Activated CD4-positive, alpha-beta T cell treated with anti-CD3 and anti-CD28 coated beads, Interleukin-2, amount 50 U/mL, for 48 hours (primary cell): ENCODE measurements at regions not wholly inside any gene's neighbourhood (a gene's known extent, or its start where the extent isn't known, plus 50 kb on each side); places are given as distances from the start of the nearest gene placed in this dataset.
"Not testable (repeated sequence)": the region's sequence is repeated elsewhere in the genome, so short reads cannot be mapped to it uniquely, and the experiment has no call there.

Source experiments
- DNase-seq, 2 experiments: peaks; one replicate each; pipeline ENCODE4 v3.0.0-alpha.2; 2020

GRCh38 chr4:57993944-57994343 lies 883.8 kb upstream of the IGFBP7 start:
- DNase-seq = no peak

DNA sequence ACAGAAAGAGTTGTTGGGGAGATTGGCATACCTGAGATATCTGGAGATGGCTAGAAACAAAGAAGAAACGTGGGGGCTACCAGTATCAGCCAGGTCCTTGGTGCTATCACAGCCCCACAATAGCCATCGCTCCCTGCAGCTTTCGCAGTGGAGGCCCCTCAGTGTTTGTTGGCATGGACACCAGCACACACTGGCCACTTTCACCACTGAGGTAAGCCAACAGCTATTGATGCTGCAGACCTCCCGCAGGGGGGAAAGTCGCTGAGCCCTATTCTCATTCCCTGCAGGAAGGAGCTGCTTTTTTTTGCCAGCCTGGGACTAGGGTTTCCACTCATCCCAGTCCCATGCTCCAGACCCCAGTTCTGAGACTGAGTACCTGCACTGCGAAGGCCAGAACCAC lies 879.2 kb upstream of the IGFBP7 start:
- no peak for DNase-seq

- DNase-seq = no peak
These were observed 875.0 kb upstream of the IGFBP7 start for GRCh38 chr4:57985161-57985560.

GRCh38 chr4:57981123-57981522 lies 870.9 kb upstream of the IGFBP7 start:
- DNase-seq = no peak

- DNase-seq = no peak
These were observed 864.6 kb upstream of the IGFBP7 start for GRCh38 chr4:57974821-57975220.

- no peak for DNase-seq
These were observed 863.6 kb upstream of the IGFBP7 start for GRCh38 chr4:57973819-57974218.

GRCh38 chr4:57971261-57971660 lies 861.1 kb upstream of the IGFBP7 start:
- DNase-seq = no peak

DNA sequence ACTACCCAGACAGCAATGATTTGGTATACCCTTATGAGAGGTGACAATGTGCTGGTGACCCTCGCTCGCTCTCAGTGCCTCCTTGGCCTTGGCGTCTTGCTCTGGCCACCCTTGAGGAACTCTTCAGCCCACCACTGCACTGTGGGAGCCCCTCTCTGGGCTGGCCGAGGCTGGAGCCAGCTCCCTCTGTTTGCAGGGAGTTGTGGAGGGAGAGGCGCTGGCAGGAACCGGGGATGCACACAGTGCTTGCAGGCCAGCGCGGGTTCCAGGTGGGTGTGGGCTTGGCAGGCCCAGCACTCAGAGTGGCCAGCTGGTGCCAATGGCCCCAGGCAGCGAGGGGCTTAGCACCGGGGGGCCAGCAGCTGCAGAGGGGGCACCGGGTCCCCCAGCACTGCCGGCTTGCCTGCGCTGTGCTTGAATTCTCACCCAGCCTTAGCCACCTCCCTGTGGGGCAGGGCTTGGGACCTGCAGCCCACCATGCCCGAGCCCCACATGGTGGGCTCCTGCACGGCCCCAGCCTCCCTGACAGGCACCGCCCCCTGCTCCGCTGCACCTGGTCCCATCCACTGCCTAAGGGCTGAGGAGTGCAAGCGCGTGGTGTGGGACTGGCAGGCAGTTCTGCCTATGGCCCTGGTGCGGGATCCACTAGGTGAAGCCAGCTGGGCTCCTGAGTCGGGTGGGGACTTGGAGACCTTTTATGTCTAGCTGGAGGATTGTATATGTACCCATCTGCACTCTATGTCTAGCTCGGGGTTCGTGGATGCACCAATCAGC lies 857.0 kb upstream of the IGFBP7 start:
- no peak for DNase-seq

GRCh38 chr4:57965431-57965830 lies 855.2 kb upstream of the IGFBP7 start:
- DNase-seq = not testable (repeated sequence)

DNA sequence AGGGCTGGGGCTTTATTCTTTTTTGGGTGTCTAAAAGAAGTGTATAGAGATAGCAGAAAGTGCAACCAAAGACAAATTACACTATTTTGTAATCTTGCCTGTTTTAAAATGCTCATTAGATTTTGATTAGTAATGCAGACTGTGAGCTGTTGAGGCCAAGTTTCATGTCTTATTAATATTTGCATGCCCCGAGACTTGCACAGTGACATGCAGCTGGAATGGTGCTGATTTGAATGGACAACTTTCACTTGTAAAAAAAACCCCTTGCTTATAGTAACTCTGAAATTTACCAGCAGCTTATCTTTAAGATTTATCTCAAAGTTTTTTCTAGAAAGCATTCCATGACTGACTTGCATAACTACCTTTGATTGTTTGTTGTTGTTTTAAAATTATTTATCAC lies 835.1 kb upstream of the IGFBP7 start:
- no peak for DNase-seq

- no peak for DNase-seq
These were observed 833.5 kb upstream of the IGFBP7 start for GRCh38 chr4:57943682-57944081.

DNA sequence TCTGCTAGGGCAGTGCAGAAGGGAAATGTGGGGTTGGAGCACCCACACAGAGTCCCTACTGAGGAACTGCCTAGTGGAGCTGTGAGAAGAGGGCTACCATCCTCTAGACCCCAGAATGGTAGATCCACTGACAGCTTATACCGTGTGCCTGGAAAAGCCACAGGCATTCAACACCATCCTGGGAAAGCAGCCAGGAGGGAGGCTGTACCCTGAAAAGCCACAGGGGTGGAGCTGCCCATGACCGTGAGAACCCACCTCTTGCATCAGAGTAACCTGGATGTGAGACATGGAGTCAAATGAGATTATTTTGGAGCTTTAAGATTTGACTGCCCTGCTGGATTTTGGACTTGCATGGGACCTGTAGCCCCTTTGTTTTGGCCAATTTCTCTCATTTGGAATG lies 827.1 kb upstream of the IGFBP7 start:
- not testable (repeated sequence) for DNase-seq

DNA sequence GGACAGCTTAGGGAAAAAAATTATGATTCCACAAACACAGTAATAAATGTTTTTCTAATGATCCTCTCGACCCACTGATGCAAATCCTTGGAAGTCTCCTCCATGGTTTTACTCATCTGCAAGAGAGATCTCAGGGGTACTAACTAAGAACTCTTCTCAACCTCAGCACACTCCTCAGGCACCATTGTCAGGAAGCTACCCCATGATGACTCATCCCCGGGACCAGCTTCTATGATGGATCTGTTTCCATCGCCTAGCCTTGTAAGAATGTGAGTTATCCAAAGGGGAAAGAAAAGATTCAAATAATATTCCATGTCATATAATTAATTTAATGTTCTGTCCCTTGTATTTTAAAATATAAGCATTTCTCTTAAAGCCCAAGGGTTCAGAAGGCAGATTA lies 816.1 kb upstream of the IGFBP7 start:
- no peak for DNase-seq

DNA sequence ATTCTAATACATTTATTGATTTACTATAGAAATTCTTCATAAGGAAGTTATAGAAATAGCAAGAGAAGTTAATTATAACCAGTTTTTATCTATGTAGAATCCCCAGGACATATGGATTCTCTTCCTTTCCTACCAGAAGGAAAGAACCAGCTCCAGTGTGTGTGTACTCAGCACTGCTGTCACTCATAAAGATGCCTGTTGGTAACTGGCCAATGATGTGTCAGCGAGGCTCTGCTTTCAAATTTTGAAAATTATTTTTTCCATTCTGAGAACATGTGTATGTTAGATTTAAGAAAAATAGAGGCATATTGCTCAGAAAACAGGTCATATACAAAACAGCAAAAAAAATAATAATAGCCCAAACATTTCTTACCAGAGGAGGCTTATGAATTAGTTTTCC lies 814.8 kb upstream of the IGFBP7 start:
- no peak for DNase-seq

DNA sequence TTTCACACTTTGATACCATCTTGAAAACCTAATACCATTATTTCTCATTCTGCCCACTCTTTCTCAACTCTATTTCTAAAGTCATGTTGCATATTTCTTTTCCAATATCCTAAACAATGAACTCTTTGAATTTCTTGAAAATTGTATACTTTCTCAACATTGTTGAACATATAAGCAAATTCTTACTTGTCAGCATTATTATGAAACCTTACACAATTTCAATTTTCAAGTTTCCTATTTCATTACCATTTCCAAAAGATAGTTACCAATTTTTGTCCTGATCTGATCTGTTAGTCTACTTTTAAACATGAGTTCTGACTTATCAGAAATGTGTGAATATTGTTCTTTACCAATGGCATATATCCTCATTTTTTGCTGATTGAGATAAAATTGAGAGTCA lies 806.3 kb upstream of the IGFBP7 start:
- DNase-seq = no peak

GRCh38 chr4:57911203-57911602 lies 801.0 kb upstream of the IGFBP7 start:
- no peak for DNase-seq

DNA sequence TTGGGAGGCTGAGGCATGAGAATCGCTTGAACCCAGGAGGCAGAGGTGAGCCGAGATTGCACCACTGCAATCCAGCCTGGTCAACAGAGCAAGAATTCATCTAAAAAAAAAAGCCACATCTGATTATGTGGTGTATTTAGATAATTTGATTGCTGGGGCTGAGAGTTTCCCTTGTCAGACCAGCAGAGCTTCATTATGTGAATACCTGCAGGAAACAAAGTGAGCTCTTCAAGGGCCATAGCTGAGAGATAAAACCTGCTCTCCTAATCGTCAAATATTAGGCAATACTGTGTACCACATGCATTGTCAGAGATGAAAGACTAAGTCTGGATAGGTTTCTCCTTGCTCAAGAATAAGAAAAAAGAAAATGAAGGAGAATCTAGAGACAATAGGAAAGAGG lies 800.0 kb upstream of the IGFBP7 start:
- DNase-seq = no peak

DNA sequence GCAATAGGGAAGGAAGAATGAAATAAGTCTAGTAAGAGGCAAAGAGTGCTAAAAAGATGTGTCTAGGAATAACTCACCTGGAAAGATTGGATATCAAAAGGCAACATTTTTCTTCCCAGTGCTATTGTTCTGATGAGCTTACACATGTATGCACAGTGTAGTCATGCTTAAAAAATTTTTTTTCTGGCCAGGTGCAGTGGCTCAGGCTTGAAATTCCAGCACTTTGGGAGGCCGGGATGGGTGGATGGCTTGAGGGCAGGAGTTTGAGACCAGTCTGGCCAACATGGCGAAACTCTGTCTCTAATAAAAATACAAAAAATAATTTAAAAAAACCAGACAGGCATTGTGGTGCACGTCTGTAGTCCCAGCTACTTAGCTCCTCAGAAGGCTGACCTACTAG lies 795.8 kb upstream of the IGFBP7 start:
- no peak for DNase-seq

DNA sequence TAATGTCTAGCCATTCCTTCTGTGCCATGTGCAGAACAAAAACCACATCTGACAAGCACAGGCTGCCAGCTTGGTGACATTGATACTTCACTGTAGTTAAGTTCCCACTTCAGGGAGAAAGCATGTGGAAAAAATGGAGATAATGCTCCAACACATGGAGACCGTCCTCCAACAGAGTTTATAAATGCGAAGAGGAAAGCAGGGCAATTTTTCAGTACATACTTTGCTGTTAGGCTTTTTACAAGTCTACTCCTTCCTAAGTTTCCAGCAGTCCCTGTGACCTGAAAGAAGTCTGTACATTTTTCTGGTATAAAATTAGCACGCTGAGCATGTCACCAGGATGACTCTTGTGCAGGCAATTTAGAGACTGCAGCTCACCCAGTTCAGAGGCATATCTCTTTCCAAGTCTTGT lies 766.9 kb upstream of the IGFBP7 start:
- DNase-seq = no peak

DNA sequence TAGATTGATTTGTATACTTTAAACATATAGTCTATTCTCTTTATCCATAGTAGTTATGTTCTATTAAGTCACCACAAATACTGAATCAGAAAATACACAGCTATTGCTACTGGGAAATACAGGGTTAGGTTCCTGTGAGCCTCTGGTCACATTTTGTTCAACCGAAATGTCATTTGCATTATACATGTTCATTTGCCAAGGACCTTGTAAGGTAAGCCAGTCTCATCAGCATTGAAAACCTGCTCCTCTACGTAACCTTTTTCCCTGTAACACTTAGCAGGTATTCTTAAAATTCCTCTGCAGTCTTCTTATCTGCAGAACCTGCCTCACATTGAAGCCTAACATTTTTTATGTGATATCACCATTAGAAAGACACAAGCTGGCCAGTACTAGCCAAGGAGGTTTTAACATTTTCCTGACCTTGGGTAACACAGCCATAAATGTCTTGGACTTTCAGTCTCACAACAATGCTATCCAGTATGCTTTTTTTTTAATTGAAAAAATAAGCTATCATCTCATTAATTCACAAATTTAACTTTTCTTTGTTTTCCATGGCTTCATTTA lies 765.7 kb upstream of the IGFBP7 start:
- no peak for DNase-seq

- DNase-seq = no peak
These were observed 756.4 kb upstream of the IGFBP7 start for GRCh38 chr4:57866468-57867171.

- no peak for DNase-seq
These were observed 755.1 kb upstream of the IGFBP7 start for GRCh38 chr4:57865264-57865663.

DNA sequence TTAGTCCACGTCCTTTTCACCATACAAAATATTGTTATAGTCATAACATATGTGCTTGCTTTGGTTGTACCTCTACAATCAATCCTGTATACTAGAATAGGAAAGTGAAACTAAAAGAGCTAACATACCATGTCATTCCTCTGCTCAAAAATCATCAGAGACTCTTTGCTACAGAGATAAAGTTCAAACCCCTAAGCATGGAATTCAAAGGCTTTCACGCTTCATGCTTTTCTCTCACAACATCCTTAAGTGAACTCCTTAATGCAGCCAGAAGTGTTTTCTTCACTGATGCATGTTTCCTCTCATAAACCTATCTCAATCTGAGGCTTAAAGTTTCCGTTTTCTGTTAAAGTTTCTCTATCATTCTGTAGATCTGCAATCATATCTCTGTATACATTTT lies 744.6 kb upstream of the IGFBP7 start:
- DNase-seq = no peak

GRCh38 chr4:57850141-57850540 lies 740.0 kb upstream of the IGFBP7 start:
- no peak for DNase-seq
